IPS-NIHi11 (cell line): ENCODE measurements at regions not wholly inside any gene's neighbourhood (a gene's known extent, or its start where the extent isn't known, plus 50 kb on each side); places are given as distances from the start of the nearest gene placed in this dataset.
"Not testable (repeated sequence)": the region's sequence is repeated elsewhere in the genome, so short reads cannot be mapped to it uniquely, and the experiment has no call there.

Experiments used
- DNase-seq: peaks from one replicate; pipeline ENCODE4 v3.0.0; 2012; ENCODE audit warnings: mixed read lengths, low spot score

DNA sequence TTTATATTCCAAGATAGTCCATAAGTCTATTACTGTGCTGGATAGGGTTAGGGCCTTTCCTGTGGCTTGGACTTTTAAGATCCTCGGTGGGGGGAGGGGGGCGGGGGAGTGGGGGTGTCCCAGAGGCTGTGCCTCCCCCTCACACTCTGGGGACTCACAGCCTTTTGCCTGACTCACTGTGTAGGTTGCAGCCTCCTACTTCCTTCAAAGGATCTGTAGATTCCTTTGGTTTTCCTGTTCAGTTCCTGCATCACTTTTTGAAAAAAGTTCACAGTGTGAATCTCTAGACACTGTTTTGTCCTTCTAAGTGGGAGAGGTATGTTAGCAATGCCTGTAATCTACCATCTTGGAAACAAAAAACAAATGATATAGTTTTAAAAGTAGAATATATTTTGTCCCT lies 999.9 kb downstream of the GLUD2 start:
- DNase-seq: no peak

DNA sequence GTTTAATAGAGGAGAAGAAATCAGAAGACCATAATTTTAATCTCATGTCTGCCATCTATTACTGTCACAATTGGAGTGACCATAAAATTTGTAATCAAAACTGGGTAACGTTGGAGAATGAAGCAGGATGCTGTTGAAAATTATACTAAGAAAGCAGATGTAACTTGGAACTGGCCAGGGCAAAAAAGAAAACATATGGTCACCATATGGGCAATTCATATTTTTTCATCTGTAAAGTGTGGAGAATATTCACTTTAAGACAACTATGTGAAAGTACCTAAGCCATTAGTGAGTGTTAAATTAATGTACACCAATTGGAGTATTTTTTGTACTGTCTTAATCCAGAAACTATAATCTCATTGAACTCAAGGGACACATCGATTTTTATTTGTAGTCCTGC lies 1008.0 kb downstream of the GLUD2 start:
- DNase-seq: no peak

DNA sequence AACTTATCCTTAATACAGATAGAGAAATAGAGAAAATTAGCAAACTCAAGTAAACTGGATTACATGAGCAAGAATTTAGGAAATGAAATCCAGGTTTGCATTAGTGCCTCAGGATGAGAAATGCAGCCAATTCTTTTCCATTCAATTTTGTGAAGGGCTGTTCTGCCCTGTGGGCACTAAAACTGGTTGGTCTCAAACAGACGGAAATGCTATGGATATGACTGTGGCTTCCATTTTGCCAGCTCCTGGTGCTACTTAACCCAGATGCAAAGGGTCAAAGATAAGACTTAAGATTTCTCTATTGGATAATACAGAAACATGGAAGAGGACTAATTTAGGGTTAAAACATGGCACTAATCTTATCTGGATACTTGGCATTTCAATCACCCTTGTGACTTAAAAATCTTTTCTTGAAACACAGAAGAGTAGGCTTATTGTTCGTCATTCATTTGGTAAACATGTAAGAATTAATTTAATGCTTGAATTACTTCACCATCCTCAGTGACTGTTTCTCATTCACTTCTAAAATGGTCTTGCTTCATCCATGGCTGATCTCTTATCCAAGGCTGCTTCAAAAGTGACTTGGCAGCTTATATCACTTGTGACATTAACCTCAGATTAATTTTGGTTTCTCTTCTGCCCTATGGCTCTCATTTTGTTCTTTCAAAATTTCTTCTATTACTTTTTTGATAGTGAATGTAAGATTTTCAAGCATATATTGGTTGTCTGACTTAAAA lies 1008.7 kb downstream of the GLUD2 start:
- DNase-seq: no peak

- no peak for DNase-seq
Measured at GRCh38 chrX:122076241-122076640, 1028.8 kb downstream of the GLUD2 start.

DNA sequence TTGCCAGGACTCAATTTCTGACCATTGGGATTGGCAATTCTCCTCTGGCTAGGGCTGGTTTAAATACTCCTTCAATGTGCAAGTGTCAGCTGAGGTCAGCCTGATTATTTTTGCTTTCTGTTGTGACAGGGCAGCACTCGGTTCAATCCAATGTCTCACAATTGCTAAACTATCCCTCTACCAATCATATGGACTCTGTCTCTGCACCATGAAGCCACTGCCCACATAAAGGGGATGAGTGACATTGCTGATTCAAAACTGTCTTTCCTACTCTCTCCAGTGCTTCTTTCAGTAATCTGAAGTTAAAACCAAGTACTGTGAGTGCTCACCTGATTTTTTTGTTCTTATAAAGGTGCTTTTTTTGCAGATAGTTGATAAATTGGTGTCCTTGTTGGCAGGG lies 1030.7 kb downstream of the GLUD2 start:
- DNase-seq: no peak

DNA sequence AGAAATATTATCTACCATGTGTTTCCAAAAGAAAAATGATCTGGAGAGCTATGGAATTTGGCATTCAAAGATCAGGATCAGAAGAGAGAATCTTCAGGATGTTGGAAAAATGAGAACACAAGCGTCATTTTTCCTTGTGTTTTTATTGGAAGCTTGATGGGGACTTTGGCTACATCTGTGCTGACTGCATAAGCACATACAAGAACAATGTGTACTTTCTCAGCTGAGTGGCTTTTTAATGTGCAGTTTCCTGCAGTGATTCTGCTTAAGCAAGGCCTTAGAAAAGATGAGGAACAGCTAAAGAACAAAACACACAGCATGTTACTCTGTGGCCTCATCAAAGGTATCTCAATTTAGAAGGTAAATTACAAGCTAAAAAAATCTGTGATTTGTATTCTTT lies 1039.9 kb downstream of the GLUD2 start:
- no peak for DNase-seq

DNA sequence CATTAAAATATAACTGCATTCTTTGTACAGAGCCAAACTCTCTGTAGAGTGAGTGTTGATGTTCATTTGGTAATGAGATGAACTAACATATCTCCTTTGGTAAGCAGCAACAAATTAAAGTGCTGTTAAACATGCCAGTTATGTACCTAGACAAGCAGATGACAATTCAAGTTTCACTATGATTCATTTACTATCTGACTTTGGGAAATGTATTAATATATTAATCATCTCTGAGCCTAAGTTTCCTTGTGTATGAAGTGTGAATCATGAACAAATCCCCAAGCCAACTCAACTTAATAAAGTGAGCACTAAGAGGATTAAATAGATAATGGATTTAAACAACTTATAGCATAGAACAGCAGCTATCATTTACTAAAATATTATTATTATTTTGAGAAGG lies 1044.2 kb downstream of the GLUD2 start:
- DNase-seq: no peak

DNA sequence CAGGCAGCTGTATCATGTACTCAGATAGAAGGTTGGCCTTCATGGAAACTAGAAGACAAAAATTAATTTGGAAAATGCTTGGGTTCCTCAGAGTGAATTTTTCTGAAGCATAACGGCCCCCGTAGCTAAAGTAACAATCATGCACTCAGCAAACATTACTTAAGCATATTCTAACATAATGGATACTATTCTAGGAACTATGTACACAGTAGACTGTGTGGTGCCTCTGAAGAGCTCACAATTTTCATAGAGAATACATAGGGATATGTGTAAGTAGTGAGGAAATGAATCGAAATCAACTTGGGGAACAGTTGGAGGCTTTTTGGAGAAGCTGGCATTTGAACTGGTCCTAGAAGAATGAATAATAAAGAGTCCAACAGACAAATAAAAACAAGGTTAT lies 1045.0 kb downstream of the GLUD2 start:
- DNase-seq: no peak

GRCh38 chrX:122092978-122093377 lies 1045.6 kb downstream of the GLUD2 start:
- DNase-seq: no peak

DNA sequence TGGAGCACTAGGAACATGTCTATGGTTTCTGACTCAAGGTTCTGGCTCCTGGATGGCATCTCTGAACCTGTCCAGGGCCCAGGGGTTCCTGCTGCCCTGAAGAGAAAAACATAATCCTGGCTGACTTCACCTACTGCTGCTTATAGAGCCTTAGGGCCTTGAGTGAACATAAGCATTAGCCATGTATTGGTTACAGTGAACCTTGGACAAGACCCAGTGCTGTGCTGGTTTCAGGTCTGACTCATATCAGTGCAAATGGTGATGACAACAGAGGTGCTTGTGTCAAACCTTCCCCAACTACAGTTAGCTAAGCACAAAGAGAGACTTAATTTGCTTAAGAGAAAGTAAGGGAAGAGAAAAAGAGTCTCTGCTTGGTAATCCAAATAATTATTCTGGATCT lies 1047.2 kb downstream of the GLUD2 start:
- no peak for DNase-seq

GRCh38 chrX:122113376-122113775 lies 1066.0 kb downstream of the GLUD2 start:
- no peak for DNase-seq

DNA sequence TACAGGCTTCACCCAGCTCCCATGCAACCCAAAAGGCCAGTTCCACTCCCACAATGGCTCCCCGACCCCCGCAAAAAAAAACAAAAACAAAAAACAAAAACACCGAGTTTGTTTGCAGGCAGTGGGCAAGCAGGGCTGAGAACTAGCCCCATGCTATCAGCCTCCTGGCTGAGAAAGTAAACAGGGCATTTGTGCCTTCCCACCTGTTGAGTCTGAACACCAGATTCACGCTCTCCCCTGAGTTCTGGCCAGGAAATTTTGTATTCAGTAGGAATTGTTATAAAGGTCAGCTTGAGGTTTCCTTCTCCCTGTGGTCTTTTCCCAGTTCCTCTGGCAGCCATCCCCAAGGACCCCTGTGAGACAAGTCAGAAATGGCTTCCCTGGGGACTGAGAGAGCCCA lies 1066.5 kb downstream of the GLUD2 start:
- no peak for DNase-seq

- no peak for DNase-seq
Measured at GRCh38 chrX:122115604-122116003, 1068.2 kb downstream of the GLUD2 start.

DNA sequence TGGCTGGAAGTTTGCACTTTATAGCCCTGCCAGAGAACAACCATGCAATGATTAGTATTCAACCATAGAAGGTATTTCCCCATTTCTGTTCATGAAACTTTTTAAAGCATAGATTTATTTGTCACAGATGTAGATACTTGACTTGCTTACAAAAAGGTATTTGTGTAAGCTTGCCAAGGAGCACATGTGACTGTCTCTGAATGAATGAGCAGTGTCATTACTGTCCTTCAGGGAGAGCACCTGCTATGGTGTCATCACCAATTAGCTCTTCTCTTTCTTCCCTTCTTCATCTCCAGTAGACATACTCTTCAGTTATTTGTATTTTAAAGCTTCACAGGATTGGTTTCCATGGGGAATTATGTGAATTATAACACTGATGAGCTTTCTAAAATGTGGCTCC lies 1064.7 kb upstream of the GRIA3 start:
- DNase-seq: no peak

DNA sequence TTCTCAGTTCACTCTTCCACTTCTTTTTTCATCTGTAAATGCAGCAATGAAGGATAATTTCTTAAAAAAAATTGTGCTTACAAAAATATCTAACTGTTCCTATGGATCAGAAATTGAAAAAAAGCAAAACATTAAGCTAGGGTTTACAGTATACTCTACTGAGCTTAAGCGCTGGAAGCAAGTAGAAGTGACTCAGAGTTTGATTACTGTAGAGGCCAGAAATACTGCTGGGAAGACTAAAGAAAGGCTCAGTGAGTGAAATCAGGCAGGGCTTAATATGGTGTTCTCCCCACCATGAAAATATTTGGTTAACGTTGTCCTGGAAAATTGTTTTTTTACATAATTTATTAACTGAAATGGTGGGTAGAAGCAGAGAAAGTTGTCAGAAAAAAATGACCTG lies 1061.8 kb upstream of the GRIA3 start:
- no peak for DNase-seq

GRCh38 chrX:122133478-122133877 lies 1050.6 kb upstream of the GRIA3 start:
- no peak for DNase-seq

GRCh38 chrX:122134291-122134690 lies 1049.8 kb upstream of the GRIA3 start:
- DNase-seq: no peak

DNA sequence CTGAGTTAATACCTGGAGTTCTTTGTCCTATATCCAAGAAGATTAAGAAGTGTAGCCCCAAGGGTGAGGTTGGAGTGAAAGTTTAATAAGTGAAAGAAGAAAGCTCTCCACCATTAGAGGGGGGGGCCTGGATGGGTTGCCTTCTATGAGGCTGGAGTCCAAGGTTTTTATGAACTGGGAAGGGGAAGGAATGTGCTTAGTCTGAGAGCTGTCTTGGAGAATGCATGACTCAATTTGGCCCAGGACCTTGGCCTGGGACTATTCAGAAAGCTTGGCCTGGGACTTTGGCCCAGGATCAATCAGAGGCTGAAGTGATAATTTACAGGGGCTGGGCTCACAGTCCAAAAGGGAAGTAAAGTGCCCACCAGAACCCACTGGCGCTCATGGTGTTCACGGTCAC lies 1049.0 kb upstream of the GRIA3 start:
- DNase-seq: no peak

DNA sequence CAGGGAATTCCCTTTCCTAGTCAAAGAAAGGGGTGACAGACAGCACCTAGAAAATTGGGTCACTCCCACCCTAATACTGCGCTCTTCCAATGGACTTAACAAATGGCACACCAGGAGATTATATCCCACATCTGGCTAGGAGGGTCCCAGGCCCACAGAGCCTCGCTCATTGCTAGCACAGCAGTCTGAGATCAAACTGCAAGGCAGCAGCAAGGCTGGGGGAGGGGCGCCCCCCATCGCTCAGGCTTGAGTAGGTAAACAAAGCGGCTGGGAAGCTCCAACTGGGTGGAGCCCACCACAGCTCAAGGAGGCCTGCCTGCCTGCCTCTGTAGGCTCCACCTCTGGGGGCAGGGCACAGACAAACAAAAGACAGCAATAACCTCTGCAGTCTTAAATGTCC lies 1043.9 kb upstream of the GRIA3 start:
- not testable (repeated sequence) for DNase-seq

DNA sequence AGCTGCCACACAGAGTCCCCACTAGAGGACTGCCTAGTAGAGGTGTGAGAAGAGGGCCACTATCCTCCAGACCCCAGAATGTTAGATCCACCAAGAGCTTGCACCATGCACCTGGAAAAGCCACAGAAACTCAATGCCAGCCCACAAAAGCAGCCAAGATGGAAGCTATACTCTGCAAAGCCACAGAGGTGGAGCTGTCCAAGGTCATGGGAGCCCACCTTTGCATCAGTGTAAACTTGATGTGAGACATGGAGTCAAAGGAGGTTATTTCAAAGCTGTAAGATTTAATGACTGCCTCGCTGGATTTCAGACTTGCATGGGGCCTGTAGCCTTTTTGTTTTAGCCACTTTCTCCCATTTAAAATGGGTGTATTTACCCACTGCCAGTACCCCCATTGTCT lies 1030.1 kb upstream of the GRIA3 start:
- no peak for DNase-seq

- no peak for DNase-seq
Measured at GRCh38 chrX:122168241-122168640, 1015.8 kb upstream of the GRIA3 start.

- no peak for DNase-seq
Measured at GRCh38 chrX:122184791-122185190, 999.3 kb upstream of the GRIA3 start.

DNA sequence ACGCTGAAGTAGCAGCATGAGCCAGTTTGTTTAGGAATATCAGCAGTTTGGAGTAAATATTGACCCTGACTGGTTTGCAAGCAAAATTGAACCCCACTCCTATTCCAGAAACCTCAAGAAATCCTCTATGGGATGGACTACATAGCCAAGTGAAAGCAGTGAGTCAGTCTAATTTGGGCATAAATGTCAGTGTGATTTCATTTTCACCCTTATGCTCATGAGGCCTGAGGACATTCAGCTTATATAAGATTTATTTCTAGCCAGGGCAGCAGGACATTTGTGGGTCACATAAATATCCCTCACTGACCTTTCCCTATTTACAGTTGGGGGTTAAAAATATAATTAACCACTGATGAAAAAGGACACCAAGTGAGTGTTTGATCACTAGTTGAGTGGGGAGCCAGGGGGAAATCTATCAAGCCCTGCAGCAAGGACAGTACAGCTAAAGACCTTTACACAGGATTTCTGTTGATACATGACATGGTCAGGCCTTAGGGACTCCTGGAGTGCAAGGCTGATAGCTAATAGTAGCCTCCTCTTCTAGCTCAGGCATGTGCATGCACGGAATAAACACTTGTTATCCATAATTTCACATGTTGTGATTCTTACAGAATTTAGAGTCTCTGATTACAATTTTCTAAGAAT lies 996.9 kb upstream of the GRIA3 start:
- no peak for DNase-seq

DNA sequence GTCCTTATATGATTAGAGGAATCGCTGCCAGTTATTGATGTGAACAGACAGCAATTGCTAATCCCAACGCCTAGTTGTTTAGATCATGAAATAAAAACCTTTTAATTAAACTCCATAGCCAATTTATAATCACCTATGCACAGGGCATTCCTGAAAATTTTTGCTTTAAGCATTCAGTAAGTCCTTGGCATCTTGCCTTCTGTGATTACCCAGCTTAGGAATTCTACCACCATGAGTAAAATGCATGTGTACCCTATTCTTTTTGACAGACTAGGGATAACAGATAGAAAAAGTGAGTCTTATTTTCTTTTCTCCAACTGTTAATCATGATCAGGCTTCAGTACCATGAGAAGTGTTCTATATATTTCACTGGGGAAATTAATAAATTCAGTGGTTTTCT lies 995.3 kb upstream of the GRIA3 start:
- DNase-seq: no peak
